ENCODE measurements at regions not wholly inside any gene's neighbourhood (a gene's known extent, or its start where the extent isn't known, plus 50 kb on each side); places are given as distances from the start of the nearest gene placed in this dataset.

GRCh38 chr6:6783721-6784120 lies 195.2 kb downstream of the LY86 start:
- ATAC-seq, result no peak

GRCh38 chr6:6784514-6785162 lies 196.1 kb downstream of the LY86 start:
- no peak for ATAC-seq

GRCh38 chr6:6785163-6785521 lies 196.6 kb downstream of the LY86 start:
- no peak for ATAC-seq

- no peak for ATAC-seq
Observed at GRCh38 chr6:6788394-6789032, 200.0 kb downstream of the LY86 start.

GRCh38 chr6:6790393-6790792 lies 201.9 kb downstream of the LY86 start:
- ATAC-seq, result no peak

GRCh38 chr6:6790891-6791290 lies 202.4 kb downstream of the LY86 start:
- ATAC-seq, result no peak

GRCh38 chr6:6793388-6794250 lies 205.1 kb downstream of the LY86 start:
- ATAC-seq, result peak in 1 of 2 donors; percentile 37

GRCh38 chr6:6795393-6795792 lies 206.9 kb downstream of the LY86 start:
- no peak for ATAC-seq

- ATAC-seq, result no peak
Observed at GRCh38 chr6:6796818-6797217, 208.3 kb downstream of the LY86 start.

- ATAC-seq, result peak in 1 of 2 donors; percentile 41
Observed at GRCh38 chr6:6798448-6798860, 209.9 kb downstream of the LY86 start.

- no peak for ATAC-seq
Observed at GRCh38 chr6:6801005-6801335, 212.4 kb downstream of the LY86 start.

GRCh38 chr6:6801635-6802218 lies 213.2 kb downstream of the LY86 start:
- ATAC-seq, result no peak

GRCh38 chr6:6803180-6803977 lies 214.9 kb downstream of the LY86 start:
- ATAC-seq, result peak; percentile 64 to 66

- no peak for ATAC-seq
Observed at GRCh38 chr6:6804843-6805615, 216.5 kb downstream of the LY86 start.

GRCh38 chr6:6806844-6807518 lies 218.5 kb downstream of the LY86 start:
- no peak for ATAC-seq

GRCh38 chr6:6808343-6808742 lies 219.8 kb downstream of the LY86 start:
- no peak for ATAC-seq

GRCh38 chr6:6808915-6809314 lies 220.4 kb downstream of the LY86 start:
- ATAC-seq, result no peak

GRCh38 chr6:6810727-6811126 lies 222.2 kb downstream of the LY86 start:
- ATAC-seq, result peak in 1 of 2 donors; percentile 52

- peak; percentile 59 to 75 for ATAC-seq
Observed at GRCh38 chr6:6811128-6812009, 222.8 kb downstream of the LY86 start.

GRCh38 chr6:6812427-6812826 lies 223.9 kb downstream of the LY86 start:
- no peak for ATAC-seq
